NCI-H774 (cell line): ENCODE measurements at regions not wholly inside any gene's neighbourhood (a gene's known extent, or its start where the extent isn't known, plus 50 kb on each side); places are given as distances from the start of the nearest gene placed in this dataset.

Source experiments
- DNase-seq: peaks from one replicate; lab custom pipeline; 2025; lab: John Stamatoyannopoulos, UW

- DNase-seq: no peak
Observed at GRCh38 chr6:82818727-82819126, 246.9 kb downstream of the UBE3D start.

DNA sequence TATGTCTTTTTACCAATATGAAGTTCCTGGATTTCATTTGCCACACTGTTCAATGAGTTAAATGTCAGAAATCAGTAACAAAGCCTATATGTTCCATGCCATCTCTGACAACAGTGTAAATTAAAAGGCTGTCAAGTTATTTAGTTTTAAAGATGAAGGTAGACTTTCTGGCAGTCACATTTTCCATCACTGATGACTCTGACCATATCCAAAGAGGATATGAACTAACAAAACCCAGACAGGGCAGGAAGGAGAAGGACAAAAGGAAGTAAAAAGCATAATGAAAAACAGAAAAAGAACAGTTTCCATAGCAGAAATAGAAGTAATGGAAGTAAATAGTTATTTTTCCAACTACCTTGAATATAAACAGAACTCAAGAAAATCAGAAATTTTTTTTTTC lies 242.3 kb downstream of the UBE3D start:
- no peak for DNase-seq

DNA sequence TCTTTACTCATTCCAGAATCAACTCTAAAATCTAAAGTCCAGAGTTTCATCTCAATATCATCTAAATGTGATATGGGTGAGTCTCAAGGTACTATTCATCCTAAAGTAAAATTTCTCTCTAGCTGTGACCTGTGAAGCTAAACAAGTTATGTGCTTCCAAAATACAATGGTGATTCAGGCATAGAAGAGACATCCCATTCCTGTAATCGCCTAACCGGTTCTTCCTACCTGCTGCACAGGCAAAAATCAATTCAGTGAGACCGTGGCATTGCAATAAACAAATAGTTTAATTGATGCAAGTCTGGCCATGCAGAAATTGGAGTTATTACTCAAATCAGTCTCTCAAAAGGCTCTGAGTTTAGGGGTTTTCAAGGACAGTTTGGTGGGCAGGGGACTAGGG lies 232.8 kb downstream of the UBE3D start:
- no peak for DNase-seq

GRCh38 chr6:82833481-82833880 lies 232.2 kb downstream of the UBE3D start:
- DNase-seq: no peak

DNA sequence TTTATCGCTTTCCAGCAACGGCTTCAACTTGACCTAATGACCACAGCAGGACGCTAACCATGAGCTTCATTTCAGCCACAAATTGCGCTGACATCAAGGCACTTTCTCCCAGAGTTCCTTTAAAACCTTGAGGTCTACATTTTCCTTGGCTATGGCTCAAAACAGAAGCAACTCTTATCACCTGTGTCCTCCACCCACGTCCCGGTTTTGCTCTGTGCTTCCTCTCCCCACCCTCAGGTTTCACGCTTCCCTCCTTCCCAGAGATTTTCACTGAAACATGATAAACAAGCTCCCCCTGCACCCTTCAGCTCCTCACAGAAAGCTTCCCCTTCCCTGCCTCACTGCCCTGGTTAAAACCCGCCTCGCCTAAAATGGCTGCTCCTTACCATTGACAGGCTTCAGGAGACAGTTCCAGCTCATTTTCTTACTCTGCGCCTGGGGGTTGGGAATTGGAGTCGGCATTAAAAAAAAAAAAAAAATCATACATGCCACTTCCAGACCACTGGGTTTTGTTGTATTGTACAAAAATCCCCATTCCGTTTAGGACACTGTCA lies 229.5 kb downstream of the UBE3D start:
- no peak for DNase-seq

GRCh38 chr6:82840571-82840970 lies 225.1 kb downstream of the UBE3D start:
- DNase-seq: no peak

GRCh38 chr6:82841309-82841708 lies 224.3 kb downstream of the UBE3D start:
- DNase-seq: no peak
